PC-3 (cell line): ENCODE measurements at regions not wholly inside any gene's neighbourhood (a gene's known extent, or its start where the extent isn't known, plus 50 kb on each side); places are given as distances from the start of the nearest gene placed in this dataset.

Experiments used
- EZH2 ChIP-seq: fragments of 300-600 bp; sonication (generic); IDR thresholded peaks from one replicate; pipeline ENCODE4 v1.6.1; 2017; ENCODE audit warnings: antibody characterized with exemption, mild to moderate bottlenecking, low read length; ENCODE audit not compliant: unreplicated experiment
- EZH2phosphoT487 ChIP-seq: fragments of 300-600 bp; sonication (generic); IDR thresholded peaks from 2 replicates; pipeline ENCODE4 v1.6.1; 2018; ENCODE audit warnings: mild to moderate bottlenecking, antibody characterized with exemption, low read length, borderline replicate concordance
- TF ChIP-seq, protein P1 (sequence below): fragments of 300-600 bp; sonication (generic); conservative IDR thresholded peaks from 2 replicates; pipeline ENCODE4 v1.5.1; 2017; ENCODE audit warnings: antibody characterized with exemption, low read depth, mild to moderate bottlenecking, low read length

DNA sequence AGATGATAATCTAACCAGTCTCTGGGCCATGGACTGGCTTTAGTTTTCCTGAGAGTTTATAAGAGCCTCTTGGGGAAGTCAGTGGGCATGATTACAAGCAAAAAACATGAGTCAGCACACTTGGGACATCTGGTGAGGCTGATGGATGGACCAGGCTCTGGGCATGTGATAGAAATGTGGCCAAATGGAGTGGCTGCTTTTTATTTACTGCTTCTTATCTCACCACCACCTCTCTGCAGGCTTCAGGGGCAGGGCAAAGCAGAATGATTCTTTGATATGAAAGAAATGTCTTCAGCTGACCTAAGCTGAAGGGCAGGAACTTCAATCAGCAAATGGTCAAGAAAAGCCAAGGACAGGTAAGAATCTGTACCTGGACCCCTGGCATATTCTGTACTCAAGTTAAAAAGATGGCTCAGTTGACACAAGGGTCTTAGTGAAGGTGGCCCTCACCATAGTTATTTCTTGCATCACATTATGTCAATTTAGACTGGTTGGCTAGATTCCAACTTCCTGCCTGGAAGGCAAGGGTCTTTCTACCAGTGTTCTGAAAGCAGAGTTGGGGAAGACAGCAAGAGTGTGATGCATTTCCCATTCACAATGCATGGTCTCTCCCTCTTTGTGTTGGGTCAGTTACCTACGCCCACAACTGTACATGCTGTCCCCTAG, 162.8 kb downstream of the FASLG start:
- TF ChIP-seq, protein P1, sequence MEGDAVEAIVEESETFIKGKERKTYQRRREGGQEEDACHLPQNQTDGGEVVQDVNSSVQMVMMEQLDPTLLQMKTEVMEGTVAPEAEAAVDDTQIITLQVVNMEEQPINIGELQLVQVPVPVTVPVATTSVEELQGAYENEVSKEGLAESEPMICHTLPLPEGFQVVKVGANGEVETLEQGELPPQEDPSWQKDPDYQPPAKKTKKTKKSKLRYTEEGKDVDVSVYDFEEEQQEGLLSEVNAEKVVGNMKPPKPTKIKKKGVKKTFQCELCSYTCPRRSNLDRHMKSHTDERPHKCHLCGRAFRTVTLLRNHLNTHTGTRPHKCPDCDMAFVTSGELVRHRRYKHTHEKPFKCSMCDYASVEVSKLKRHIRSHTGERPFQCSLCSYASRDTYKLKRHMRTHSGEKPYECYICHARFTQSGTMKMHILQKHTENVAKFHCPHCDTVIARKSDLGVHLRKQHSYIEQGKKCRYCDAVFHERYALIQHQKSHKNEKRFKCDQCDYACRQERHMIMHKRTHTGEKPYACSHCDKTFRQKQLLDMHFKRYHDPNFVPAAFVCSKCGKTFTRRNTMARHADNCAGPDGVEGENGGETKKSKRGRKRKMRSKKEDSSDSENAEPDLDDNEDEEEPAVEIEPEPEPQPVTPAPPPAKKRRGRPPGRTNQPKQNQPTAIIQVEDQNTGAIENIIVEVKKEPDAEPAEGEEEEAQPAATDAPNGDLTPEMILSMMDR = no peak
- no peak for TF ChIP-seq EZH2phosphoT487
- no peak for TF ChIP-seq EZH2
